NCI-H1048 (cell line): ENCODE measurements at regions not wholly inside any gene's neighbourhood (a gene's known extent, or its start where the extent isn't known, plus 50 kb on each side); places are given as distances from the start of the nearest gene placed in this dataset.
"Not testable (repeated sequence)": the region's sequence is repeated elsewhere in the genome, so short reads cannot be mapped to it uniquely, and the experiment has no call there.

Experiments used
- DNase-seq: peaks from one replicate; lab custom pipeline; 2025; lab: John Stamatoyannopoulos, UW

GRCh38 chr6:126811321-126811720, 307.1 kb upstream of the RSPO3 start:
- no peak for DNase-seq

DNA sequence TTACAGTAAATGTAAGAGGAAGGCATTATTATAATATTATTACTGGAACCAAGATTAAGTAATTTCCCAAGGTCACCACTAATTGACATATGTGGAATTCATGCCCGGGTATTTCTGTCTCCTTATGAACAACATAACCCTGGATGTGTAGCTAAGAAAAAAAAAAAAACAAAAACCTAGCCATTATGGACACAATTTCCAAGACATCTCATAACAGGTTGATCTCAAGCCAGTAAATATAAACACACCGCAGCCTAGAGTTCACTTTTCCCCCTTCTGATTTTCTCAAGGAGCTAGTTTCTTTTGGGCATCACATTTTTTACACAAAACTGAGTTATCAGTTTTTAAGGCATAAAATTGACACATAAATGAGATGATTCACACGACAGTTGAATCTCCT, 306.5 kb upstream of the RSPO3 start:
- no peak for DNase-seq

DNA sequence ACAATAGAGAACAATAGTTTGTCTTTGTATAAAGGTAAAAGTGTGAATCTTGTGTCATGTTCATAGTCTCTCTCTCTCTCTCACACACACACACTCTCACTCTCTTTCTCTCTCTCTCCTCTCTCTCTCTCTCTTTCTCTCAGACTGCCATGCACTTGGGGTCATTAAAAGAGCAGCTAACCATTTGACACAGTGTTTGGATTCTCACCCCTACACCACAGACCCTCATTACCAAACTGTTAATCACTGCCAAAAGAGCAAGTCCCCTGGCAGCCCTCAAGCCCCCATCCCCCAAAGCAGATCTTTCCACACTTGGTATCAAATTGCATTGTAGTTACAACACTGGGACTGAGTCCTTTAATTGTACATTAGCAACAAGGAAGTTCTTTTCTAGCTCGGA, 305.8 kb upstream of the RSPO3 start:
- no peak for DNase-seq

- DNase-seq = no peak
These were observed 297.8 kb upstream of the RSPO3 start for GRCh38 chr6:126820634-126821033.

DNA sequence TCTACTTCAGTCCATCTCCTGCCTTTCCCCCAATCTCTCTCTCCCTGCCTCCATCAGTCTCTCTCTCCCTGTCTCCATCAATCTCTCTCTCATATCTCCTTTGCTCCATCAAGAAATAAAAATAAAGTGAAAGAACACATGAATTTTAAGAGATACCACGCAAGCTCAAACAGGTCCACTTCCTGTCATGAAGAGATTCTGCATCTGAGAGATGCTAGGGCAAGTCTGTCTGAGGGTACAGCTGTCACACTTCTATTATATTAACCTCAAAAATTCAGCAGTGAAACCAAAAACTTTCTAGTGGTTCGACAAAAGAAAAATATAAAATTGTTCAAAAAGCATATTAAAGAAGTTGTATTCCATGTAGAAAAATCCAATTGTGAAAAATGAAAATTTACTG, 296.8 kb upstream of the RSPO3 start:
- no peak for DNase-seq

DNA sequence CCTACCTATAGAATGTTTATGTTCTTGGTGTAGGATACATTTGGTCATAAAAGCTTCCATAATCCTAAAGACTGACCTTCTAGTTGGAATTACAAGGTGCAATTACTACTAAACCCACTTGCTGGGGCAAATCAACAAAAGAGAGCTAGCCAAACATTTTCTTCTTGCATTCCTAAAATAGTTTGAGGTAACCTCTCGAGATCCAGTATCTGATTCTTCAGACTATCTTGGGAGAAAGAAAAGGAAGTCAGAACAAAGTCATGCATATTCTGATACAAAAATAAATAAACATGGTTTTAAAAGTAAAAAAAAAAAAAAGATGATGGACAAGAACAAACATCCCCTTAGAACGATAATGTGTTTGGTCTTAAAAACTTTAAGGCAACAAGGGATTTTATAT, 294.2 kb upstream of the RSPO3 start:
- DNase-seq = no peak

DNA sequence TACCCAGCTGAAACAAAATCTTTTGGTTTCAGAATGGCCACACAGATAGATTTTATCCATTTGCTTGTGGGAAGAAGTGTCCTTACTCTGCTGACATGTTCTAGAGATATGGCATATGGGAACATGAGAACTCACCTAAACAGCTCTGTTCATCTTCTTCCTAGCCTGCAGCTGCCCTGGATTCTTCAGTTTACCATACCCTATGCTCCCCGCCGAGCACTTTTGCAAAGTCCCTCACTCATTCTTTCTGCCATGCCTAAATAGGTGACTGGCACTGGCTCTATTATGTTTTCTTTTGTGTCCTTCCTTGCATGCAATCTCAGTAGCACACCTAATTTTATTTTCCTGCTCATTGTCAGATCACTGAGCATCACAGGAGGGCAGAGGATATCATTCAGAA, 293.7 kb upstream of the RSPO3 start:
- no peak for DNase-seq

DNA sequence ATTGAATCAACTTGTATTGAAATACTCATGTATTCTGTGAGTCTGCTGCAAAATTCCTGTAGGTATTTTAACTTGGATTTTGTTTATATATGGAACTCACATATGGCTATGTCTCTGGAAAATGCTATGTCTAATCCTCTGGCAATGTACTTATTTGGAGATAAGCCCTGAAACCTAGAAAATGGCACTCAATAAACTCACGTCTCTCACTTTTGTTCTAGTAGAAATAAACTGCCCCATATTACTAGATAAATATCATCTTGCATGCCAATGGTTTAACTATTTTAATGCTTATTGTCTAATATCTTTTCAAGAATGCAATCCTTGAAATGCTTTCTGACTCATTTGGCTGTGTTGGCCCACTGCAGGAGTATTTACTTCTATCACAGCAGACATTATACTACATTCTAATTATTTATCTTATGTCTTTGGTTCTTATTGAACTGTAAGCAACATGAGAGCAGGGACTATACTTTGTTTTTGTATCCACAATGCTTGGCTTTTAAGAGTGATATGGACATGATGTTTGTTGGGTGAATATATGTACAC, 292.2 kb upstream of the RSPO3 start:
- DNase-seq = no peak

DNA sequence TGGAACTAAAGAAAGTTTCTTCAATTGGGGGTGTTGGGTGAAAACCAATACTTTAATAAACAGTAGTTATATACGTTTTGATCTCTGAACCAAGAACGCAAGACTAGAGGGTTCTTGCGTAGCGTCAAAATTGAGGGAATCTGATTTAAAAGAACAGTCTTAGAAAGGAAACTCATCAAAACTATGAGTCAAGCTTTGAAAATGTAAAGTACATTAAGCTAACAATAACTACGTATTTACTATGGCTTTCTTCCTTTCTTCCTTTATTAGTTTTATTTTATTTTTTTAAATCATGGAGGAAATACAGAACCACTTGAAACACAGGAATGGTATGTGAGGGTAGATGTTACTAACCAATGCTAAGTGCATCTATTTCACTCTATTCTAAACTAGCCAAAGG, 287.0 kb upstream of the RSPO3 start:
- DNase-seq = no peak

DNA sequence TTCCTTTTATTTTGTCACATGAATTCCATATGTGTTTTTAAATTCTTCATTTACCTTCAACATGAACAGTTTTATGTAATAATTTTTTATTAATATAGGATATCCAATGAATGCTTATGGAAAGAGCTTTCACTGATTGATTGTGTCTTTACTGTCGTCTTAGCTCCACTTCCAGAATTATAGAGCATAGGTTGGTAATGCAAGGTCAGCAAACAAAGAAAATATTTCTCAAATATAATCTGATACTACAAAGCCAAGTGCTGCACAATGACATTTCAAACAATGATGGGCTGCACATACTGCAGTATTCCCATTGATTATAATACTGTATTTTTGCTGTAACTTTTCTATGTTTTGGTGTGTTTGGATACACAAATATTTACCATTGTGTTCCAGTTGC, 275.7 kb upstream of the RSPO3 start:
- DNase-seq = no peak

DNA sequence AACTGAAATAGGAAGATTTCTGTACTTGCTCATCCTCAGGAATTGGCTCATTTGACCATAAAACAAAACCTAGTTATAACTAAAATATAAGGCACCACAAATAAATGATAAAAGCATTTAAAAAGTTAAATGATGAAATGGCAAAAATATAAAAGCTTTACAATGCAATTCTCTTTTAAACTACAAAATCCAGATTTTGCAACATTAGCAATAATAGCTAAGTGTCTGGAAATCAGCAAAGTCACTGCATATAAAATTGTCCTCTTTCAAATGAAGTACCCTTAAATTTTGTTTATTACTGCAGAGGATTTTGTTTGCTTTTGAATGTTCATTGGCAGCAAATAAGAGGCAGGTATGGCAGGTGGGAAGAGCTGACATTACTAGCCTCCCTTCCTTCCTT, 270.4 kb upstream of the RSPO3 start:
- DNase-seq = no peak

GRCh38 chr6:126867641-126868040, 250.8 kb upstream of the RSPO3 start:
- no peak for DNase-seq

GRCh38 chr6:126873351-126873750, 245.1 kb upstream of the RSPO3 start:
- DNase-seq = no peak

GRCh38 chr6:126873791-126874190, 244.7 kb upstream of the RSPO3 start:
- no peak for DNase-seq

- DNase-seq = no peak
These were observed 242.0 kb upstream of the RSPO3 start for GRCh38 chr6:126876446-126876845.

DNA sequence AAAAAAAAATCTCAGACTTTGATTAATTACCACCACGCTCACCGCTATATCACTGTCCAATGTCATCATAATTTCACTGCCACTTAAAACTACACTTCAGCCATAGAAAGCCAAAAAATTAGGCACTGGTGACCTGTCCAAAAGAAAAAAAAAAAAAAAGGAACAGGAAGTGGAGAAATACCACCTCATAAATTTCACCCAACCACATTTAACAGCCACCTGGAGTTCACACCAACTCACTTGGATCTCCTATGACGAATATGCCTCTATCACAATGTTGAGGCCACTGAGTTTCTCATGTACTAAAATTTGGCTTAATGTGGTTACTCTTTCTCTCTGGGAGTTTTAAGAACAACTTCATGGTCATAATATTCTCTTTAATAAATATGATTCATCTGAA, 237.5 kb upstream of the RSPO3 start:
- DNase-seq = no peak

- DNase-seq = no peak
These were observed 232.4 kb upstream of the RSPO3 start for GRCh38 chr6:126886106-126886505.

DNA sequence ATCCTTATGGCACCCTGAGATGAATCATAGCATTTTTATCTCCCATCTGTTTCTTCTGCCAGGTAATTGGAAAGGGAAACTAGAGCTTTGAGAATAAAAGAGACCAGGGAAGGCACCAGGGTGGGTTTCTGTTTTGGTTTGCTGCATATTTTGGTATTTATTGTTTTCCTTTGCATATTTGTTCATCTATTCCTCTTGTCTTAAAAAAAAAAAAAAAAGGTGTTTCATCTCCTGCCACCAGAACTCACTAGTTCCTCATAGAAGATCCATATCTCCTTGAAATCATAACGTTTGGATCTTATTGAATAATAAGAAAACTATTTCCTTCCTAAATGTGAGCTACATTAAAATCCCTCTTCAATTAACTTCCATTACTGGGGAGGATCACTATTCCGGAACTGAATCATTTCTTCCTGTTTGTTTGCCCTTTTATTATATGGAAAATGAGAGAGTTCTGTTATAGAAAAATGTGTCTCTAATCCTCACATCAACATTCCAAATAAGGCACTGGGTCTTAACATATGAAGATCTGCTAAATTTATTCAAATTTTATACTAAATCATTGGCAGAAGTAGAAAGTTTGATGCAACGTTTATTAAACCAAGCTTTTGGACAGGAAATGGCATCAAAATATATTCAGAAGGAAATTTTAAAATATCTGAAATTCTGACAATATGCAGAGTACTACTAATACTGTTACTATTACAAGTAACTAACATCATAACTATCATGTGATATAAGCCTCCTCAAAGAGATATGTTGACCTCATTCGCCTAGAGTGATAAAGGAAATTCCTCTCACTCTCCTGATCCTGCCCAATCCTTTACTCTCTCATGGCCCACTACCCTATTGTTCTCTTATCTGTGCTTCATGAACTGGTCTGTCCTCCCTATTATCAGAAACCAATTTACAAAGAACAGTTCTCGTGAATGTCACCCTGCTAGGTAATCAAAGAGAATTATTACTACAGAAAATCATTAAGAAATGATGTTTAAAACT, 229.4 kb upstream of the RSPO3 start:
- DNase-seq = no peak

DNA sequence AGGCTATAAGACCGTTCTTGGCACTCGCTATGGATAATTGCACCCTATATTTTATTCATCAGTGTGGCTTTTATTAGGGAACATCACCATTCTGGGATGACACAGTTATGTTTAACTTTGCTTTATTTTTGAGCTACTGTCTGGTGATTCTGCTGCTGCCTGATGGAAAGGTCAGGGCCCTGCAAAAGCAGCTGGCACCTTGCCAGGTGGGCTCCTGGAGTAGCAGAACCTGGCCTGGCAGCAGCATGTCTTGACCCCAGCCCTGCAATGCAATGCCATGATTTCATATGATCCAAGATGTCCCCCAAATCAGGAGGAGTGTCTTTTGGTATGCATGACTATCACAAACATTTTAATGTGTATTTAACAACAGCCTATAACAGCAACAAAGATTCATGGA, 228.4 kb upstream of the RSPO3 start:
- DNase-seq = no peak

GRCh38 chr6:126891158-126891557, 227.3 kb upstream of the RSPO3 start:
- DNase-seq = no peak

- not testable (repeated sequence) for DNase-seq
These were observed 225.6 kb upstream of the RSPO3 start for GRCh38 chr6:126892869-126893268.

- DNase-seq = no peak
These were observed 220.7 kb upstream of the RSPO3 start for GRCh38 chr6:126897758-126898157.

DNA sequence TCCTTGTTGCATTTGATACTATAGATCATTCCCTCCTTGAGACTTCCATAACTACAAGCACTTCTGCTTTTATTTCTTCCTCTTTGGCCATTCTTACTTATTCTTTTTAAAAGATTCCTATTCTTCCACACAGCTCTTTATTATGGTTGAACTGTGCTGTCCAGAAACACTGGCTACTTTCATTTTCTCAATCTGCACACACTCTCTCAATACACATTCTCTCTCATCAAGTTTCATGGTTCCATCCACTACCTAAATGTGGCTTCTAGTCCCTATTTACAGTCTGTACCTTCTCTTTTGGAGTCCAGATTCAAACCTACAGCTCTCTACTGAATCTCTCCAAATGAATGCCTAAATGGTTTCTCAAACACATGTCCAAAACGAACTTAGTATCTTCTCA, 214.3 kb upstream of the RSPO3 start:
- no peak for DNase-seq

GRCh38 chr6:126905917-126906316, 212.6 kb upstream of the RSPO3 start:
- no peak for DNase-seq
